SK-N-SH (cell line): ENCODE measurements at regions not wholly inside any gene's neighbourhood (a gene's known extent, or its start where the extent isn't known, plus 50 kb on each side); places are given as distances from the start of the nearest gene placed in this dataset.

Experiments
- CTCF ChIA-PET: fragments of 300-600, 350-600 bp; formaldehyde crosslinking; extraction: SDS; loops from one replicate; lab custom pipeline; 2021; lab: Yijun Ruan, JAX
- POLR2A ChIA-PET: fragments of 350-600 bp; sonication (Branson Sonifier 250); formaldehyde crosslinking; extraction: SDS; loops from one replicate; lab custom pipeline; 2020; ENCODE audit warnings: antibody characterized with exemption, inconsistent platforms; lab: Yijun Ruan, JAX
- DNase-seq: peaks from one replicate; pipeline ENCODE4 v3.0.0; 2012
- H2AFZ ChIP-seq: fragments of 200-600 bp; sonication (generic); 2 replicates; pipeline ENCODE4 v1.8.1; 2016; ENCODE audit warnings: antibody characterized with exemption, mild to moderate bottlenecking, low read depth
- H3F3A ChIP-seq: fragments of 200-600 bp; sonication (generic); replicated peaks from 2 replicates; pipeline ENCODE3; 2016; ENCODE audit warnings: antibody characterized with exemption, mild to moderate bottlenecking; ENCODE audit not compliant: insufficient read depth
- H3K27ac ChIP-seq, 2 experiments: fragments of 200-500 bp in 1 of 2; fragments of 200-600 bp in 1 of 2; sonication (Bioruptor generic) in 1 of 2; sonication (generic), shearing (Covaris generic) in 1 of 2; 2 replicates each; pipeline versions ENCODE4 v1.5.1 to v1.6.1; 2014 to 2016; ENCODE audit warnings: low read depth in 2 of 2, inconsistent platforms in 1 of 2, low read length in 1 of 2, mild to moderate bottlenecking in 1 of 2, mixed read lengths in 1 of 2
- H3K27me3 ChIP-seq: fragments of 200-600 bp; sonication (generic), shearing (Covaris generic); 2 replicates; pipeline ENCODE4 v1.6.1; 2016; ENCODE audit warnings: mixed run types; ENCODE audit not compliant: insufficient read depth
- H3K36me3 ChIP-seq, 2 experiments: fragments of 200-500 bp in 1 of 2; fragments of 200-600 bp in 1 of 2; sonication (Bioruptor generic) in 1 of 2; sonication (generic) in 1 of 2; replicated peaks in 1 of 2; 2 replicates each; pipeline versions ENCODE3 to v1.5.1; 2014 to 2016; ENCODE audit warnings: low read length in 1 of 2, mild to moderate bottlenecking in 1 of 2; ENCODE audit not compliant: insufficient read depth in 2 of 2, control insufficient read depth in 1 of 2
- H3K4me1 ChIP-seq, 2 experiments: fragments of 200-500 bp in 1 of 2; fragments of 200-600 bp in 1 of 2; sonication (Bioruptor generic) in 1 of 2; sonication (generic), shearing (Covaris generic) in 1 of 2; 2 replicates each; pipeline versions ENCODE4 v1.5.1 to v1.6.1; 2014 to 2016; ENCODE audit warnings: low read depth in 1 of 2, low read length in 1 of 2, mixed run types in 1 of 2; ENCODE audit not compliant: insufficient read depth in 2 of 2, control insufficient read depth in 1 of 2
- H3K4me2 ChIP-seq: fragments of 200-600 bp; sonication (generic), shearing (Covaris generic); 2 replicates; pipeline ENCODE4 v1.6.1; 2017; ENCODE audit warnings: mixed run types
- H3K4me3 ChIP-seq, 2 experiments: fragments of 200-500 bp in 1 of 2; fragments of 200-600 bp in 1 of 2; sonication (Bioruptor generic) in 1 of 2; sonication (generic), shearing (Covaris generic) in 1 of 2; 2 replicates each; pipeline versions ENCODE4 v1.5.1 to v1.8.1; 2014 to 2016; ENCODE audit warnings: low read depth in 2 of 2, inconsistent platforms in 1 of 2, low read length in 1 of 2, mild to moderate bottlenecking in 1 of 2, mixed read lengths in 1 of 2, moderate library complexity in 1 of 2
- H3K79me2 ChIP-seq: fragments of 200-600 bp; sonication (generic); 2 replicates; pipeline ENCODE4 v1.8.1; 2017; ENCODE audit warnings: mild to moderate bottlenecking; ENCODE audit not compliant: insufficient read depth
- H3K9ac ChIP-seq: fragments of 200-600 bp; sonication (generic); 2 replicates; pipeline ENCODE4 v1.6.1; 2017; ENCODE audit warnings: mixed run types
- H3K9me2 ChIP-seq: fragments of 200-600 bp; sonication (generic); 2 replicates; pipeline ENCODE4 v1.6.1; 2017; ENCODE audit warnings: mixed run types
- H3K9me3 ChIP-seq: fragments of 200-600 bp; sonication (generic); 2 replicates; pipeline ENCODE4 v1.6.1; 2017; ENCODE audit warnings: mixed run types, mild to moderate bottlenecking, moderate library complexity
- H4K20me1 ChIP-seq: fragments of 200-600 bp; sonication (generic); 2 replicates; pipeline ENCODE4 v1.6.1; 2017; ENCODE audit warnings: mild to moderate bottlenecking, mixed run types; ENCODE audit not compliant: insufficient read depth
- CHD2 ChIP-seq: fragments of 150-350 bp; IDR thresholded peaks from 2 replicates; pipeline ENCODE4 v1.6.1; 2018; ENCODE audit warnings: low read length; ENCODE audit not compliant: partially characterized antibody
- EP300 ChIP-seq, 2 experiments: IDR thresholded peaks; 2 replicates each; pipeline versions ENCODE4 v1.4.0 to v1.6.1; 2012; ENCODE audit warnings: borderline replicate concordance in 1 of 2, low read depth in 1 of 2, low read length in 1 of 2
- EZH2phosphoT487 ChIP-seq: fragments of 200-600 bp; sonication (generic); IDR thresholded peaks from 2 replicates; pipeline ENCODE4 v1.6.1; 2017; ENCODE audit warnings: low read depth, mixed run types, mild to moderate bottlenecking, antibody characterized with exemption, moderate library complexity, borderline replicate concordance
- FOXM1 ChIP-seq: IDR thresholded peaks from 2 replicates; pipeline ENCODE4 v1.4.0; 2012; ENCODE audit warnings: low read depth, mild to moderate bottlenecking
- GABPA ChIP-seq: IDR thresholded peaks from 2 replicates; pipeline ENCODE4 v1.4.0; 2012; ENCODE audit warnings: low read depth, mild to moderate bottlenecking
- JUND ChIP-seq: IDR thresholded peaks from 2 replicates; pipeline ENCODE4 v1.4.0; 2012
- NFIC ChIP-seq: IDR thresholded peaks from 2 replicates; pipeline ENCODE4 v1.4.0; 2012; ENCODE audit warnings: borderline replicate concordance
- POLR2AphosphoS5 ChIP-seq: IDR thresholded peaks from 2 replicates; pipeline ENCODE4 v1.6.1; 2012; ENCODE audit warnings: low read depth, low read length
- RFX5 ChIP-seq: IDR thresholded peaks from 2 replicates; pipeline ENCODE4 v1.6.1; 2012; ENCODE audit warnings: mild to moderate bottlenecking, improper control_type of control experiment, low read length
- SIN3A ChIP-seq: IDR thresholded peaks from 2 replicates; pipeline ENCODE4 v1.6.1; 2012; ENCODE audit warnings: low read depth, mild to moderate bottlenecking, low read length, moderate library complexity, borderline replicate concordance
- TAF1 ChIP-seq: IDR thresholded peaks from 2 replicates; pipeline ENCODE4 v1.6.1; 2012; ENCODE audit warnings: low read depth, mild to moderate bottlenecking, low read length, moderate library complexity, borderline replicate concordance
- TCF12 ChIP-seq: IDR thresholded peaks from 2 replicates; pipeline ENCODE4 v1.4.0; 2012
- TEAD4 ChIP-seq: IDR thresholded peaks from 2 replicates; pipeline ENCODE4 v1.4.0; 2012; ENCODE audit warnings: mild to moderate bottlenecking, borderline replicate concordance; ENCODE audit not compliant: insufficient read depth
- YY1 ChIP-seq: IDR thresholded peaks from 2 replicates; pipeline ENCODE4 v1.4.0; 2012; ENCODE audit warnings: low read depth, mild to moderate bottlenecking
- WGBS: methylation state at CpG from one replicate; pipeline ENCODE4 v1.1.6; 2017; ENCODE audit warnings: low lambda C conversion rate; 5-methylcytosine and 5-hydroxymethylcytosine counted together
- TF ChIP-seq, protein P1 (sequence below): IDR thresholded peaks from 2 replicates; pipeline ENCODE4; 2012
- TF ChIP-seq, protein P2 (sequence below): IDR thresholded peaks from 2 replicates; pipeline ENCODE4 v1.4.0; 2012; ENCODE audit warnings: low read depth
- TF ChIP-seq, protein P3 (sequence below): fragments of 200-600 bp; sonication (generic); IDR thresholded peaks from 2 replicates; pipeline ENCODE4 v1.6.1; 2017; ENCODE audit warnings: antibody characterized with exemption, mild to moderate bottlenecking, moderate library complexity
- TF ChIP-seq, protein P4 (sequence below): IDR thresholded peaks from 2 replicates; pipeline ENCODE4 v1.4.0; 2012; ENCODE audit warnings: low read depth, borderline replicate concordance

DNA sequence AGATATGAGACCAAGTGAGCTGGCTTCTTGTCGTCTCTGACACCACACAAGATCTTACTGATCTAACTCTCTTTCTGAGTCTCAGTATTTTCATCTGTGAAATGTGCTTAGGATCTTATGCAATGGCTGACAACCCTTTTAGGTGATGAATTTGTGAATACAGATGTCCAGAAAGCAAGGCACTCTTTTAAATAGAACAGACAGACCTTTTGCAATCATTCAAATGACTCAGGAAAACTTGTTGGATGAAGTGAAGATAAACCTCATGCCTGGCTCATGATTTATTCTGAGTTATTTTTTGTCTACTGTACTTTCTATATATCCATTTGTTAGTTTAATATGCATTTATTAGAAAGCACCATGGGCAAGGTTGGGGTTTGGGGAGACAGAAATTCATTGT lies 411.3 kb downstream of the PTPRU start:
- no peaks in the 10 kb centered on the region for H3K9me2 ChIP-seq
- H3K9ac ChIP-seq = no peak overlapping the region
- WGBS = 37% methylated on average over 1 of the region's 1 CpG
- H3K79me2 ChIP-seq = no peaks in the 10 kb centered on the region
- ChIA-PET POLR2A (no interaction called here), CTCF (interaction anchor here (0.7 to 1.3 kb wide), 3 partner anchors 12 to 261 kb away, joined by 3 read pairs; no protein-coding TSS in a partner anchor)
- H3F3A ChIP-seq = no peaks in the 10 kb centered on the region
- H4K20me1 ChIP-seq = no peaks in the 10 kb centered on the region
- H3K9me3 ChIP-seq = no peaks in the 10 kb centered on the region
- no peak overlapping the region for H3K4me3 ChIP-seq
- DNase-seq = no peak
- H2AFZ ChIP-seq = no peak overlapping the region
- H3K4me1 ChIP-seq = peaks cover 0 to 43% of the 10 kb centered on the region in 2 experiments; a peak in 1 of 4 replicates
- H3K27ac ChIP-seq = no peak overlapping the region
- H3K36me3 ChIP-seq = no peaks in the 10 kb centered on the region
- H3K4me2 ChIP-seq = no peak overlapping the region
- TF ChIP-seq FOXM1 (no peak), GABPA (no peak), TAF1 (no peak), EP300 (IDR thresholded peaks at IDR 0.05; ENCODE audit: borderline replicate concordance in 1 of 2, low read depth in 1 of 2, low read length in 1 of 2) (no peak), CHD2 (no peak), JUND (no peak), TEAD4 (no peak), RFX5 (no peak), NFIC (no peak), SIN3A (no peak), EZH2phosphoT487 (no peak), TCF12 (no peak), YY1 (no peak), POLR2AphosphoS5 (no peak)
- TF ChIP-seq, protein P1, sequence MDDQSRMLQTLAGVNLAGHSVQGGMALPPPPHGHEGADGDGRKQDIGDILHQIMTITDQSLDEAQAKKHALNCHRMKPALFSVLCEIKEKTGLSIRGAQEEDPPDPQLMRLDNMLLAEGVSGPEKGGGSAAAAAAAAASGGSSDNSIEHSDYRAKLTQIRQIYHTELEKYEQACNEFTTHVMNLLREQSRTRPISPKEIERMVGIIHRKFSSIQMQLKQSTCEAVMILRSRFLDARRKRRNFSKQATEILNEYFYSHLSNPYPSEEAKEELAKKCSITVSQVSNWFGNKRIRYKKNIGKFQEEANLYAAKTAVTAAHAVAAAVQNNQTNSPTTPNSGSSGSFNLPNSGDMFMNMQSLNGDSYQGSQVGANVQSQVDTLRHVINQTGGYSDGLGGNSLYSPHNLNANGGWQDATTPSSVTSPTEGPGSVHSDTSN = no peak
- TF ChIP-seq, protein P2, sequence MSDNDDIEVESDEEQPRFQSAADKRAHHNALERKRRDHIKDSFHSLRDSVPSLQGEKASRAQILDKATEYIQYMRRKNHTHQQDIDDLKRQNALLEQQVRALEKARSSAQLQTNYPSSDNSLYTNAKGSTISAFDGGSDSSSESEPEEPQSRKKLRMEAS = no peak
- TF ChIP-seq, protein P3, sequence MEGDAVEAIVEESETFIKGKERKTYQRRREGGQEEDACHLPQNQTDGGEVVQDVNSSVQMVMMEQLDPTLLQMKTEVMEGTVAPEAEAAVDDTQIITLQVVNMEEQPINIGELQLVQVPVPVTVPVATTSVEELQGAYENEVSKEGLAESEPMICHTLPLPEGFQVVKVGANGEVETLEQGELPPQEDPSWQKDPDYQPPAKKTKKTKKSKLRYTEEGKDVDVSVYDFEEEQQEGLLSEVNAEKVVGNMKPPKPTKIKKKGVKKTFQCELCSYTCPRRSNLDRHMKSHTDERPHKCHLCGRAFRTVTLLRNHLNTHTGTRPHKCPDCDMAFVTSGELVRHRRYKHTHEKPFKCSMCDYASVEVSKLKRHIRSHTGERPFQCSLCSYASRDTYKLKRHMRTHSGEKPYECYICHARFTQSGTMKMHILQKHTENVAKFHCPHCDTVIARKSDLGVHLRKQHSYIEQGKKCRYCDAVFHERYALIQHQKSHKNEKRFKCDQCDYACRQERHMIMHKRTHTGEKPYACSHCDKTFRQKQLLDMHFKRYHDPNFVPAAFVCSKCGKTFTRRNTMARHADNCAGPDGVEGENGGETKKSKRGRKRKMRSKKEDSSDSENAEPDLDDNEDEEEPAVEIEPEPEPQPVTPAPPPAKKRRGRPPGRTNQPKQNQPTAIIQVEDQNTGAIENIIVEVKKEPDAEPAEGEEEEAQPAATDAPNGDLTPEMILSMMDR = no peak
- TF ChIP-seq, protein P4, sequence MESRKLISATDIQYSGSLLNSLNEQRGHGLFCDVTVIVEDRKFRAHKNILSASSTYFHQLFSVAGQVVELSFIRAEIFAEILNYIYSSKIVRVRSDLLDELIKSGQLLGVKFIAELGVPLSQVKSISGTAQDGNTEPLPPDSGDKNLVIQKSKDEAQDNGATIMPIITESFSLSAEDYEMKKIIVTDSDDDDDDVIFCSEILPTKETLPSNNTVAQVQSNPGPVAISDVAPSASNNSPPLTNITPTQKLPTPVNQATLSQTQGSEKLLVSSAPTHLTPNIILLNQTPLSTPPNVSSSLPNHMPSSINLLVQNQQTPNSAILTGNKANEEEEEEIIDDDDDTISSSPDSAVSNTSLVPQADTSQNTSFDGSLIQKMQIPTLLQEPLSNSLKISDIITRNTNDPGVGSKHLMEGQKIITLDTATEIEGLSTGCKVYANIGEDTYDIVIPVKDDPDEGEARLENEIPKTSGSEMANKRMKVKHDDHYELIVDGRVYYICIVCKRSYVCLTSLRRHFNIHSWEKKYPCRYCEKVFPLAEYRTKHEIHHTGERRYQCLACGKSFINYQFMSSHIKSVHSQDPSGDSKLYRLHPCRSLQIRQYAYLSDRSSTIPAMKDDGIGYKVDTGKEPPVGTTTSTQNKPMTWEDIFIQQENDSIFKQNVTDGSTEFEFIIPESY = no peak
- H3K27me3 ChIP-seq = no peaks in the 10 kb centered on the region; the same call in 1 of the 2 replicates
